Posterior cingulate gyrus (tissue), 11 donors: ENCODE measurements at regions not wholly inside any gene's neighbourhood (a gene's known extent, or its start where the extent isn't known, plus 50 kb on each side); places are given as distances from the start of the nearest gene placed in this dataset.

ENCODE experiments used
- DNase-seq, 10 donors: peaks; one replicate each; pipeline versions ENCODE4 v3.0.0 to v3.0.0-alpha.2; 2020 to 2021; ENCODE audit warnings: mixed read lengths in 3 of 10
- intact Hi-C: fragments of 100-400 bp; cut with DNase I; formaldehyde crosslinking; loops from one replicate; pipeline ENCODE4 v1.15.1; 2023

DNA sequence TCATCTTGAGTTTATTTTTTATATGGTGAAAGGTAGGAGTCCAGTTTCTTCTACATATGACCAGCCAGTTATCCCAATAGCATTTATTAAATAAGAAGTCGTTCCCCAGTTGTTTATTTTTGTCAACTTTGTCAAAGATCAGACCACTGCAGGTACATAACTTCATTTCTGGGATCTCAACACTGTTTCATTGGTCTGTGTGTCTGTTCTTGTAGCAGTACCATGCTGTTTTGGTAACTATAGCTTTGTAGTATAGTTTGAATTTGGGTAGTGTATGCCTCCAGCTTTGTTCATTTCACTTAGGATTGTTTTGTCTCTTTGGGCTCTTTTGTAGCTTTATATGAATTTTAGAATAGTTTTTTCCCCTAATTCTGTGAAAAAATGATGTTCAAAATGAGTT is 340.4 kb upstream of the PCDH20 start:
- intact Hi-C loops: no loop called here
- no peak for DNase-seq

DNA sequence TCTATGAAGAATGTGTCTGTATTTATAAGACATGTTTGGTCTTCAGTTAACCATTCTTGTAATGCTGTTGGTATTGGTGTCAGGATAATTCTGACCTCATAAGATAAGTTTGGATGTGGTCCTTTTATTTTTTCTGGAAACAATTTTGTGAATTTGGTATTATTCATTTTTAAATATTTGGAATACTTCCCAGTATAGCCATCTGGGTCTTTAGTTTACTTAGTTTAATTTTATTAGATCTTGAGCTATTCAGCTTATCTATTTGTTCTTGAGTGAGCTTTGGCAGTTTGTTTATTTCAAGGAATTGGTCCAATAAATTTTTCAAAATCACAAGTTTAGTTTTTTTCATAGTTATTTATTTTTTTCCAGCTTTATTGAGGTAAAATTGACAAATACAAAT is 335.4 kb upstream of the PCDH20 start:
- intact Hi-C loops: no loop called here
- no peak for DNase-seq

- no peak for DNase-seq
- intact Hi-C loops: no loop called here
These were observed 322.6 kb upstream of the PCDH20 start for GRCh38 chr13:61738236-61738750.

- intact Hi-C loops: no loop called here
- DNase-seq: no peak
These were observed 319.0 kb upstream of the PCDH20 start for GRCh38 chr13:61734683-61735082.

GRCh38 chr13:61728471-61728870 is 312.8 kb upstream of the PCDH20 start:
- no peak for DNase-seq
- intact Hi-C loops: no loop called here

DNA sequence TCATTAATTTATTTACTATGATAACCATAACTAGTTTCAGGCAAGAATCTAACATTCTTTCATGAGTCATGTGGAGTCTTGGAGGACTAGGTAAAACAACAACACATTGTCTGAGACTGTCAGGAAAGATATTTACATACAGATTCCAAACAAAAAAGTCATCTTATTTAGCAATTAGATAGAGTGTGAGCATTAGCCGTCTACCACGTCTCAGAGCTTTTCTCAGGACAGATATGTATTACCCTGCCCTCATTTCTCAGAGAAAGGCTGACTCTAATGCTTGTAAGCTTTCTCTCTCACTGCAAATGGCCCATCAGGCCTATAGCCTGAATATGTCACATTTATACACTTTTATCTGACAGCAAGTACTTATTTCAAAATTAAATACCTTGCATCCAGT is 312.1 kb upstream of the PCDH20 start:
- intact Hi-C loops: no loop called here

DNA sequence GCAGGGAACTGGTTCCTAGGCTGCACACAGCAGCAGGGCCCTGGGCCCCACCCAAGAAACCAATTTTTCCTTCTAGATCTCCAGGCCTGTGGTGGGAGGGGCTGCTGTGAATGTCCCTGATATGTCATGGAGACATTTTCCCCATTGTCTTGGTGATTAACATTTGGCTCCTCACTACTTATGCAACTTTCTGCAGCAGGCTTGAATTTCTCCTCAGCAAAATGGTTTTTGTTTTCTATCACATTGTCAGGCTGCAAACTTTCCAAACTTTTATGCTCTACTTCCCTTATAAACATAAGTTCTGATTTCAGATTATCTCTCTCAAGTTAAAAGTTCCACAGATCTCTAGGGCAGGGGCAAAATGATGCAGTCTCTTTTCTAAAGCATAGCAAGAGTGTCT is 310.2 kb upstream of the PCDH20 start:
- intact Hi-C loops: no loop called here
- no peak for DNase-seq

More for the DNA sequence above, 312.1 kb upstream of the PCDH20 start:
- DNase-seq: no peak

- no peak for DNase-seq
- intact Hi-C loops: no loop called here
These were observed 306.5 kb upstream of the PCDH20 start for GRCh38 chr13:61722119-61722518.

GRCh38 chr13:61712621-61713020 is 297.0 kb upstream of the PCDH20 start:
- no peak for DNase-seq
- intact Hi-C loops: no loop called here

DNA sequence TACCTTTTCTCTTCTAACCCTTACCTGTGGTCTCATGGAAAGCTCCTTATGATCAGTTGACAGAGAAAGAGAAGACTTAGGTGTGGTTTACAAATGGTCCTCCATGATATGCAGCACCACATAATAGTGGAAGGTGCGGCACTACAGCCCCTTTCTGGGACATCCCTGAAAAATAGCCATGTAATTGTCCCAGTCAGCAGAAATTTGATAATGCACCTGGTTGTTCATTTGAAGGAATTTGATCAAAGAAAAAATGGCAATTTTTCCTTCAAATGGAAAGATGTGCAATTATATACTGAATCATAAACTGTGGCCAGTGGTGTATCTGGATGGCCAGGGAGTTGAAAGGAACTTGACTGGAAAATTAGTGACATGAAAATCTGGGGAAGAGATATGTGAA is 293.6 kb upstream of the PCDH20 start:
- DNase-seq: no peak
- intact Hi-C loops: no loop called here

DNA sequence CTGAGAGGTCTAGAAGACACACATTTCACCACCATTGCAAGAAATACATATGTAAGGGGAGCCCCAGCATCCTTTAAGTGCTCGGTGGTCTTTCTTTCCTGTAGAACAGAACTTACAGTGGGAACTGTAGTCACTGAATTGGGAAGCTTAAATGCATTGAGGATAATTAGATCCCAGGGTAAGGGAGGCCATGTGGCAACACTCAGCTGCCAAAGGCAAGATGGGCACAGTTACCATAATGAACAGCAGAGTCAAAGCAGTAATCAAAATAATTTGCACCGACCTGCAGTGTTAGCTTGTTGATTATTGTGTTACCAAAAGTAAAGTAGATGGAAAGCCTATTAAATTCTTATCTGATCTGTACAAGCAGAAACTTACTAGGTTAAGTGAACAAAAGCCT is 291.2 kb upstream of the PCDH20 start:
- intact Hi-C loops: no loop called here

DNA sequence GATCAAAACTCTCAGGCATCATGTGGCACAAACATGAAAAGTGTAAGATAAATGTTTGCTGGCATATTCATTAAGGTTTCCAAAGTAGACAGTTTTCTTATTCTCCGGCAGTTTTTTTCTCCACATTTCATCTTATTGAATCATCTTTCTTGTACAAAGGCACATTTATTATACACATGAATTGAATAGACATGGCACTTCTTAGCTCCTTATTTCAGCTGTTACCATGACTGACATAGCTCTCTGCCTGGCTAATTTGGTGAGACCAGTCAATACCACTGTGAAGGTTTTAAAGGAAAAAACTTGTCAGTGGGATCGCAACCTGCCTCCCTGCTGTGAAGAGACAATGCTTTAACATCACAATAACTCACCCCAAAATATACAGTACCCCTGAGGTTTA is 285.0 kb upstream of the PCDH20 start:
- DNase-seq: no peak
- intact Hi-C loops: no loop called here

More for the DNA sequence above, 291.2 kb upstream of the PCDH20 start:
- DNase-seq: no peak

DNA sequence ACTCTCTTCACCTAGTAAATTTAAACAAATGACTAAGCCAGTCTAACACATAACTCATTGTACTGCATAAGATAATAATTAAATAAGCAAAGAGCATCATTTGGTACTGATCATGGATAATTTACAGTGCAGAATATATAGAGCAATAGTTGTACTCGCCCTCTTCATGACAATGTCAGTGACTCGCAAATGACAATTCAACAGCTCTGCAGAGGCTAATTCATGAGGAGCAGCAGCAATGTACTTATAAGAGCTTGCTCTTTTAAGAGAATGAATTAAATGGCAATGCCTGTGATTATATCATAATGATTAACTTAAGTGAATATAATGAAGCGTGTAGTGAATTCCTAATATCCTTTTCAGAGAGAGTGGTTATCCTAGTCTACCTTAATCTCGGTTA is 284.5 kb upstream of the PCDH20 start:
- DNase-seq: no peak
- intact Hi-C loops: no loop called here

- intact Hi-C loops: no loop called here
These were observed 281.0 kb upstream of the PCDH20 start for GRCh38 chr13:61696676-61697075.

DNA sequence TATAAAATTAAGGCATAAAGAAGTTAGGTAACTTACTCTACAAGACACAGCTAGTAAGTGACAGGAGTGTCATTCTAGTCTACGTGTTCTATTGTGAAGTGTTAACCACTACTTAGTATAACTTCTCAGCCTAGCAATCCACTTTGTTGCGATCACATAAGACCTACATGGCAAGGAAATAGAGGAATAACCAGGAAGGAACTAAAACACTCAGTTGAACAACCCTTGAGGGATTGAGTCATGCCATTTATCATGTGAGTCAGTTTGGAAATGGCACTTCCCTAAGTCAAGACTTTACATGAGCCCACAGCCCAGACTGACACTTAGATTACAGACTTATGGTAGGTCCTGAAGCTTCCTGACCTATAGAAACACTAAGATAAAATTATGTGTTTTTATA is 279.5 kb upstream of the PCDH20 start:
- intact Hi-C loops: no loop called here
- DNase-seq: no peak

More at GRCh38 chr13:61696676-61697075, 281.0 kb upstream of the PCDH20 start:
- DNase-seq: no peak

DNA sequence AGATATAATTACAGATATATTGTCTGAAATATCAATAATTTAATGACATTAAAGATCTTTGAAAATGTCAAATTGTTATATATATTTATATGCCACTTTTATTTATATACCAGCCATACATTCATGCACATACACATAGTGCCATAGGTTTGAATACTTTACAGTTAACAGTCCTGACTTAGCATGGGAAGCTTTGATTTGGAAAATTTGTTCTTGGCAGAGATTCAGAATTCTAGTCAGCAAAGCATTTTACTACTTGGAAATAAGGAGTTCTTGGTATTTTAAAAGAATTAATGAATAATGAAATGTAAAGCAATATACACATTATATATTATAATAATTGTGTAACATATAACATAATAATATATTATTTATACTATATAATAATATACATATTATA is 277.0 kb upstream of the PCDH20 start:
- no peak for DNase-seq
- intact Hi-C loops: no loop called here

GRCh38 chr13:61685682-61686012 is 270.0 kb upstream of the PCDH20 start:
- peak in 1 of 10 donors; percentile 23 for DNase-seq
- intact Hi-C loops: no loop called here

DNA sequence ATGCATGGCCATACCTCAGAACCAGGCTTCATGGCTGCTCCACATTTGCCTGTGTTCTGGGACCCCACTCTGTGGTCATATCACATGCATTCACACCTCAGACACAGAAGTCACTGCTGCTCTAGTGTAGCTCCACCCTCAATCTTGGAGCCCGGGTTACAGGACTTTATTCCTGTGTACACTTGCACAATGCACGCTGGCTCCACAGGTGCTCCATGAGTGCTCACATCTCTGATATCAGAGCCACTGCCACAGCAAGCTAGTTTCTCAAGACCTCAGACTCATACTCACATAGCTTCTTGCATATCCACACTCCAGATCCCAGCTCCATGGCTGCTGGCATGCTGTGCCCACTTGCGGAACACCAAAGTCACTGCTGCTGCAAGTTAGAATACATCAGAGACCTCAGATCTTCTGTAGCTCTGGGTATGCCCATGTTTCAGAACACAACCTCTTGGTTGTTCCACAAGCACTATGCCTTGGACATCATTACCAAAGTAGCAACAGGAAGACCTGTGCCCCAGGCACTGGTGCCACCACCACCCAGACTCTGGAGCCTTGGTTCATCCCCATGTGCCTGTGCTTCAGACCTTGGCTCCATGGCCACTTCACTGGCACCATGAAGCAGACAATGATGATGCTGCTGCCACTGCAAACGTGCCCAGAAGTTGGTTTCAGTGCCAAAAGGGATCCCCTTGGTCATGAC is 269.5 kb upstream of the PCDH20 start:
- intact Hi-C loops: no loop called here
- peak in 1 of 10 donors; percentile 68 for DNase-seq

DNA sequence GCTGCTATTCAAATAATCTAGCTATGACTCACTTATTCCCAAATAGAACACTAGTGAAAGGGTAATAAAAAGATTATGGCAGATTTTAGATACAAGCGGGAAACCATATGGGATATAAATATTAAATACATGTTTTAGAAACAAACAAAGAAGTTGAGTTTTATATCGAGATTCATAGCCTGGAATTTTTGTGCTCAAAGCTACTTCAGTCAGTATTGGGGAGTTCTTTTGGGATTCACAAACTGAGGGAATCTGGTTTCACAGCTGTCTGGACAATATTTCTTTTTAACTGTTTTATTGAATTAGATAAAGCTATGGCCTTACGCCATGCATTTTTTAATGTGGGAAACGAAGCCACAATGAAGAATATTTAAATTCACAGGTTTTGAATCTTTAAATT is 257.1 kb upstream of the PCDH20 start:
- intact Hi-C loops: no loop called here
- no peak for DNase-seq

DNA sequence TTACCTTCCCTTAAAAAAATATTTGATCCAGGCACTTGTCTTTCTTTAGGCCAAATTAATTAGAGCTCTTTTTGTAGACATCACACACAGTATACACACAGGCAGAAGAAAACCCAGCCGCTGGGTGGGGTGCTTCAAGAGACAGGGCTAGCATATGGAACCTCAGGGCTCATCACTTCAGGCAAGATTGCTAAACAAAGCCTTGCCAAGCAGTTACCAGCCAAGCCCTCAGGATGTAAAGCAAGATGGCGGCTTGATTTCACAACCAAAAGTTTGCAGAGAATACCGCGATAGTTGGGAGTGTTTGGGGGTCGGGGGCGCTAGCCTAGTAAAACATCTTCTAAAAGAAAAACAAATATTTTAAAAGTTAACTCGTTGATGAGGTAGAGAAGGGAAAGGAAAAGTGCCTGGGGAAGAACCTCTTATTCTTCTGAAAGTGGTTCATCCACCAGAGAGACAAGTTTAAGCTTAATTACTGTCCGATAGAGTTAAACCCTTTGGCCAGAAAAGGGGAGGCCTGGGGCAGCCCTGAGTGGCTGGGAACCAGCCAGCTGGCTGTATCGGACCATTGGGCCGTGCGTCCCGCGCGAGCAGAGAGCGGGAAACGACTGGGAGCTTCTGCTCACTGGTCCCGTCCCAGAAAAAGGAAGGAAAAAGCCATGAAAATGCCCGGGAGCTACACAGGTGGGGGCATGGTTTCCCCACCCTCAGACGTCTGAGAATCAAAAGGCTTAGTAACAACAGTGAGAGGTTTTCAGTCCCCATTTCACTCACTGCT is 254.9 kb upstream of the PCDH20 start:
- intact Hi-C loops: no loop called here
- peak in 1 of 10 donors; percentile 53 for DNase-seq

GRCh38 chr13:61664801-61665705 is 249.4 kb upstream of the PCDH20 start:
- DNase-seq: no peak
- intact Hi-C loops: no loop called here
